DMS153 (cell line): ENCODE measurements at regions not wholly inside any gene's neighbourhood (a gene's known extent, or its start where the extent isn't known, plus 50 kb on each side); places are given as distances from the start of the nearest gene placed in this dataset.
"Not testable (repeated sequence)": the region's sequence is repeated elsewhere in the genome, so short reads cannot be mapped to it uniquely, and the experiment has no call there.

Source experiments
- DNase-seq: peaks from one replicate; lab custom pipeline; 2025; lab: John Stamatoyannopoulos, UW

DNA sequence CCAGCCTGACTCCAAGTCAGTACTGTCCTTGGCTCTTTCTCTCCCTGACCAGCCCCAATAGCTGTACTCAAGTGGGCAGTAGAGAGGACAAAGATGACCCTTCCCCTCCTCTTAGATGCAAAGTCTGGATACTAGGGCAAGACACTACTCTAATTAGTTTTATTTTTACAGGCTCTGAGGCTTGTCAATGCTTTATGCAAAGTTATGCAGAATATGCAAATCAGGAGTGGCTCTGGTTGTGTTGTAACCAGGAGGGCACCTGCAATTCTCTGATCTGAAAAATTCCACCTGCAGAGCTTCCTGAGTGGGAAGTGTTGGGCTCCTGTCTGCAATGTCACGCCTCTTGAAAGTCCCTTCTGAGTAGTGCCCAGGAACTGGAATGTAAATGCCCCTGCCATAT is 201.5 kb downstream of the RGS3 start:
- no peak for DNase-seq

DNA sequence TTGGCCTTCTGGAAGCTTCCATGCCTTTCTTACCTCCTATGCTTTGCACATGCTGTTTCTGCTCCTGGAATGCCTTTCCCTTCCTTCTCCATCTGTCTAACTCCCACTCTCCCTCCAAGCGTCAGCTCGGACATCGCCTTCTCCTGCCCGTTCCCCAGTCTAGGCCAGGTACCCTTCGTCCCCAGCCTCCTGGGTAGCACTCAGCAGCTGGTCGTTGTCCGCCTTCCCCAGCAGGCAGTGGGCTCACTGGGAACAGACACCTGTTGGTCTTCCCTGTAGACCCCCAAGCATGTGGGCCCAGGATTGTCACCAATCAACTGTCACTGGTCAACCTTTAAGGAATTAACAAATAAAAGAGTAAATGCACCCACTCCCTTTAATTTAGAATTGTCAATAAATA is 202.2 kb downstream of the RGS3 start:
- DNase-seq, result no peak

DNA sequence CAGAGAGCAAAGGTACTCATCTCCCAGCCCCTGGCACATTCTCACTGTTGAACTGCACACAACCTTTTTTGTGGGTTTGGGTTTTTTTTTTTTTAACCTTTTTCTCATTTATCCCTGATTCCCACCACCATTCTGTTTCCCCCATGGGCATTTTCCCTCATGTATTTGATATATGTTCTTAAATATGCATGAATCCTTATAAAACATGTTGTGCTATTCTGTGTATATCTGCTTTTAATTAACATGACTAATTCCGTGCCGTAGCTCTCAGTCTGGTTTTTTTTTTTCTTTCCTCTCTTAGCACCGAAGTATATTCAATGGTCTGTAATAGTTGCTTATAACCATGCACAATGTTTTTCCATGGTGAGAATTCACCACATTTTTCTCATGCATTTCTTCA is 204.5 kb downstream of the RGS3 start:
- DNase-seq, result no peak

DNA sequence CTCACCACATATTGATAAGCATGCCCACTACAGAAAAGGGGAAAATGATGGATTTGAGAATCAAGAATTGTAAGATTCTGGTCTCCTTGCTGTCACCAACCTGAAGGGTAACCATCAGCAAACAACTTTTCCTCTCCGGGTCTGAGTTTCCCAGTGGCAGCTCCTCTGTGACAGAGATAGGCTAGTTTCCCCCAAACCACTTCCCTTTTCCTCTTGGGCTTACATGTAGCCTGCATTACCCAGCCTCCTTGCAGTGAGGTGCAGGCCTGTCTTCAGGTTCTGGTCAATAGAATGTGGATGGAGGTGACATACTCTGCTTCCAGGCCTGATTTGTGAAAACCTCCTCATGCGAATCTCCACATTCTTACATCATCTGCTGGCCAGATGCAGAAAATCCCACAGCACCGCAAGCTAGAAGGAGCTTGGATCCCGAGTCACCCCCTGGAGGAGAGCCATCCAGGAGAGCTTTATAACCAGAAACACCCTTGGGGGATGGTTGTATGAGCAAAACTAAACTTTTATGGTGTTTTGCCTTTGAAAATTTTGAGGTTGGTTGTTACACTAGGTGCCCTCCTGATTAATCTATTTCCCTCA is 206.1 kb downstream of the RGS3 start:
- no peak for DNase-seq

DNA sequence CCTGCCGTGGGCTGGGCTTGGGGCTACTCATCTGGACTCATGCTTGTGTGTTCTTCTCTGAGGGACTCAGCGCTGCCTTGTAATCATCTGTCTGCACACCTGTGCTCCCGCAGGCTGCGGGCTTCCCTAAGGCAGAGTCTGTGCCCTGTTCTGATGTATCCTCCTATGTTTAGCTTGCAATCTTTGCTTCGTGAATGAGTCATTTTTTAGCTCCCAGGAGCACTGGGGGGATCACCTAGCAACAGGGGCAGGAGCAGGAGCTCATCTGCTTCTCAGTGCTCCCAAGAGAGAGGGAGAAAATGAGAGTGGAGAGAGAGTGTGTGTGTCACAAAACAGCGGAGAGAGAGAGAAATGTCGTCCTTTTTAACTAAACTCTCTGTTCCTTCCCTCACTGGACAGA is 202.4 kb upstream of the ZNF618 start:
- DNase-seq, result no peak

DNA sequence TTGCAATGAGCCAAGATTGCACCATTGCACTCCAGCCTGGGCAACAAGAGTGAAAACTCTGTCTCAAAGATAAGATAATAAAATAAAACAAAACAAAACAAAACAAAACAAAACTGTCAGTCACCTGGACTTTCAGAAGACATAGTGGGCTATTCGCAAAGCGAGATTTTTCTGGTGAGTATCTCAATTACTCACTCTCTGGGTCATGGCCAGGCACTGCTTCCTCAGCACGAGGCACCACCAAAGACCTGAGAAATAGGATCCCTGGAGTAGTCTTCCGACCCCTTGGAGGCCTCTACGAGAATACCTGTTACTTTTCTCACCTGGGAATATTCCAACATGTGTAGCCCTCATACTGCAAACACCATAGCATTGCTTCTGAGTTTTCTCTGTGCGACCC is 201.7 kb upstream of the ZNF618 start:
- no peak for DNase-seq

DNA sequence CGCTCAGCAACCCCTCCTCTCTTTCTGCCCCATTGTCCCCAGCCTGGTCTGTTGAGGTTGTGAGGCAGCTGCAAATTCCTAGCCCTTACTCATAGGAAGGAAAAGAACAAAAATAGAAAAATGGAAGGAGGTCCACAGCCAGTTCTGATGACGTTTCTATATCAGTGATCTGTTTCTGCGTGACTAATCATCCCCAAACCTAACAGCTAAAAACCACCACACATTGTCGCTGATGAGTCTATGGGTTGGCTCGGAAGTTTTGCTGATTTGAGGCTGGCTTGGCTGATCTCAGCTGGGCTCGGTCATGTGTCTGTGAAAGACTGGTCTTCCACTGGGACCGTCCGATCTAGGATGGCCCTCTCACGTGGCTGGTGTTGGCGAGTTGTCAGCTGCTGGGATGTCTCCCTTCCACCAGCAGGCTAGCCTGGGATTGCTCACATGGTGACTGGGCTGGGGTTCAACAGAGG is 200.6 kb upstream of the ZNF618 start:
- no peak for DNase-seq

DNA sequence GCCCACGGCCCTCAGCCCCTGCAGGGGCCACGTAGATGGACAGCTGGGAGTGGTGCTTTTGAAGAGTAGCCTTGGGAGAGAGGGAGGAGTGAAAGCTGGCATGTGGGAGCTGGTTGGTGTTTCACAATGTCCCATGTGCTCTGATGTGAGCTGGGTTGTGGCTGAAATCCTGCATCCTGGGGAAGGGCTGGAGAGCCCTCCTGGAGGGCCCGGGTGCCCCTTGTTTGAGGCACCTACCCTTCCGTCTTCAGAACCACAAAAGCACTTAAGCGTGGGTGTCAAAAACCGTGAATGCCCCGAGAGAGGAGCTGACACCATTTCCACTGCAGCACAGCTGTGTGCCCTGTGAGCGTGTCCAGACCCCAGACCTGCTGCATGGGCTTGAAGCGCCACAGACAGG is 199.1 kb upstream of the ZNF618 start:
- no peak for DNase-seq

DNA sequence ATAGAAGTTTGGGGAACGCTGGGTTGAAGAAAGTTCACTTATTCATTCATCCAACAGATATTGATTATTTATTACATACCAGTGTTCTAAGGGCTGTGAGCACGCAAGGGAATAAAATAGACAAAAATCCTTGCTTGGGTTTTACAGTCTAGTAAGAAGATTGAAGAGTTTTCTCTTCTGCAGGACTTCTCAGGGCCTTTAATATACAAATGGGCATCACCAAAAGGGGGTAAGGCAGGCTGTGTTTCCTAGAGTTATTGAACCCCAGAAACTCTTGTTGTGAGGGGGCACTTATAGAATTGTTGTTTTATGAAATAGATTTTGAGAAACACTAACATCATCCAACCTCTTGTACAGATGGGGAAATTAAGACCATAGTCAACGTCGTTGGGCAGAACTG is 198.5 kb upstream of the ZNF618 start:
- no peak for DNase-seq

DNA sequence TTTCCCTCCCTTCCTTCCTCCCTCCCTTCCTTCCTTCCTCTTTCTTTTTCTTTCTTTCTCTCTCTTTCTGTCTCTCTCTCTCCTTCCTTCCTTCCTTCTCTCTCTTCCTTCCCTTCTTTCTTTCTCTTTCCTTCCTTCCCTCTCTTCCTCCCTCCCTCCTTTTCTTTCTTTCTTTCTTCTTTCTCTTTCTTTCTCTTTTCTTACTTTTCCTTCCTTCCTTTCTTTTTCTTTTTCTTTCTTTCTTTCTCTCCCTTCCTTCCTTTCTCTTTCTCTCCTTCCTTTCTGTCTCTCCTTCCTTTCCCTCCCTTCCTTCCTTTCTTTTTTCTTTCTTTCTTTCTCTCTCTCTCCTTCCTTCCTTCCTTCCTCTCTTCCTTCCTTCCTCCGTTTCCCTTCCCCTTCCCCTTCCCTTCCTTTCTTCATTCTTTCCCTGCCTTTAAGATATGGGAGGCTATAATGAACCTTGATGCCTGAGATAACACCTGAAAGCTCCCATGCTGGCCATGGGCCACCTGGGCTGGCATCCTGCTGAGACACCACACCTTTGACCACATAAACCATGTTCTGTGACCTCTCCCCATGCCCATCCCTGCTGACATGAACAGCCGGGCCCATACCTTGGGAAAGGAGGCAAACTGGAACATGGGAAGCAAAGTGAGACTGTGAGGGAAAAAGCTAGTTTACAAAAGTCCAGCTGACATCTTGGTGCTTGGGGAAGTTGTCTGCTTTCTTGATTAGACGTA is 197.8 kb upstream of the ZNF618 start:
- DNase-seq, result no peak

DNA sequence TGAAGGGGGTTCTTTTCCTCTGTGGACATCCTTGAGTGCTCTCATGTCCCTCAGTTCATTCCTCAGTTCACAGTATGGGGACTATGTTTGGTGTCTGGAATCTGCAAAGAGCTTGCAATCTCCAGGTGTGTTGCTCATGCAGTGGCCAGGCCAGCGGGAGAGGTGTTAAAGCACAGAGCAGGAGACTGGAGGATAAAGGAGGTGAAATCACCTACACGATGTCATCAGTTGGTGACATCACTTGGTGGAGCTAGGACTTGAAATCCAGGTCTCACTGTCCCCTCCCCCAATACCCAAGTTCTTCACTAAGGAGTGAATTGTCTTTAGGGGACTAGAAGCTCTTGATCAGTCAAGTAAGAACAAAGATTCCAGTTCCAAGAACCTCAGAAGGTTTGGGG is 197.3 kb upstream of the ZNF618 start:
- no peak for DNase-seq

DNA sequence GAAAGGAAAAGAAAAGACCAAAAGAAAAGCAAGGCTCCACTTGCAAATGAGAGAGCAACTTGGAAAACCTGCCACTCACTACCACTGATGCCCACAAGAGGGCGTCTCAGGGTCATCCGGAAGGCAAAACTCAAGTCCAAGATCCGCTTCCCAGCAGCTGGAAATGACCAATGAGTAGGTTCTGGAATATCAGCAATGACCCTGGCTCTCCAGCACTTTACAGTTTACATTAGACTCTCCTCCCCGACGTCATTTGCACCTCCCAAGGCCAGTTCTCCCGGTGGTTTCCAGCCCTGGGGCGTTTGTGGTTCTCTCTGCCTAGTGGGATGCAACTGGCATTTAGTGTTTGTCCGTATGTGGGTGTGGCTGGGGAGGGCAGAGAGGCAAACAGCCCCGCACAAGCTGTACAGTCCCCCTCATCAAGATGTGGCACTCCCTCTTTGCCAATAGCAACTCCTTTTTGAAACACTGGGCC is 193.8 kb upstream of the ZNF618 start:
- DNase-seq, result no peak

DNA sequence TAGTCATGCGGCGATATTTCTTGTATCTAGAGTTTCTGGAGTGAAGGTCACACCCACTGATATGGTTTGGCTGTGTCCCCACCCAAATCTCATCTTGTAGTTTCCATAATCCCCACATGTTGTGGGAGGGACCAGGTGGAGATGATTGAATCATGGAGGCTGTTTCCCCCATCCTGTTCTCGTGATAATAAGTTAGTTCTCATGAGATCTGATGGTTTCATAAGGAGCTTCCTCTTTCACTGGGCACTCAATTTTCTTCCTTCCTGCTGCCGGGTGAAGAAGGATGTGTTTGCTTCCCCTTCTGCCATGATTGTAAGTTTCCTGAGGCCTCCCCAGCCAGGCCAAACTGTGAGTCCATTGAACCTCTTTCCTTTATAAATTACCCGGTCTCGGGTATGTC is 190.5 kb upstream of the ZNF618 start:
- DNase-seq, result not testable (repeated sequence)

DNA sequence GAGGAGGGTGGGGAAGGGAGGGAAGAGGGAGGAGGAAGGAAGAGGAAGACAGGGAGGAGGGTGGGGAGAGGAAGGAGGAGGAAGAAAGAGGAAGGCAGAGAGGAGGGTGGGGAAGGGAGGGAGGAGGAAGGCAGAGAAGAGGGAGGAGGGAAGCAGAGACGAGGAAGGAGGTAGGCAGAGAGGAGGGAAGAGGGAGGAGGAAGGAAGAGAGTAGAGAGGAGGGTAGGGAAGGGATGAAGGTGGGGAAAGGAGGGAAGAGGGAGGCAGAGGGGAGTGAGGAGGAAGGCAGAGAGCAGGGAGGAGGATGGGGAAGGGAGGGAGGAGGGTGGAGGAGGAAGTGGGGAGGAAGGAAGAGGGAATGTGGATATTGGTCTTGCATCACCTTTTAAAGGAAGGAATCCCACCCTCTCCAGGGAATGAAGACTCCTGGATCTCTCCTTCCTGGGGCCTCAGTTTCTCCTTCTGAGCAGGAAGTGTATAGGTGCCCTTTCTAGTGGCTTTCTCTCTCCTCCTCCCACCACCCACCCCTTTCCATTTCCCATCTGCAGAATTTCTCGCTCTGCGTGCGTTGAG is 188.9 kb upstream of the ZNF618 start:
- no peak for DNase-seq

DNA sequence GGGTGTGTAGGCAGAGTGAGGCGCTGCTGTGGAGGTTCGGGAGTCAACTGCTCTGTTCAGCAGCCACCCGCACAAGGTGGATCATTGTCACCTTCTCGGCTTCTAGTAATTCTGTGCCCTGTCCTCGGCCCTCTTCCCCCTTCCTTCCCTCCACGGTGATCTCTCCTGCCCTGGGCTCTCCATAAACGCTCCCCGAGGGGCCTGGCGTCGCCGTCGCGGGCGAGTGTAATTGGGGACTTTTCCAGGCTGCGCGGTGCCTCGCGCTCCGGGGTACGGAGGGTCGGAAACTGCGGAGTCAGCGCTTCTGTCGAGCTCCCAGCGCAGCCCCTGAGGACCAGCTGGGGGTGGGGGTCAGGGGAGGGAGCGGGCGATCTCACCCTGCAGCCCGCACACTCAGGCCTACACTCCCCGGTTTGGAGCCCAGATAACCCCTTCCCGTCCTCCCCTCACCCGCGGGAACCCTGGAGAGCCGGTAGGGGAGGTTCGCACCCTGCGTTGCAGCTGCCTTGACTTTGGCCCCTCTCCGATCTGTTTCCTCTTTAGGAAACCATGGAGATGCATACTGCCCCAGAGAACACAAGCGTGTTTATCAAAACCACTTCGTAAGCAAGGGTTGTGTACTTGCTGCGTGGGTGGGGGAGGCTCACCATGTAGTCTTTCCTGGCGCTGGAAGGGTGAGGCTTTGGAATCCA is 188.3 kb upstream of the ZNF618 start:
- no peak for DNase-seq

DNA sequence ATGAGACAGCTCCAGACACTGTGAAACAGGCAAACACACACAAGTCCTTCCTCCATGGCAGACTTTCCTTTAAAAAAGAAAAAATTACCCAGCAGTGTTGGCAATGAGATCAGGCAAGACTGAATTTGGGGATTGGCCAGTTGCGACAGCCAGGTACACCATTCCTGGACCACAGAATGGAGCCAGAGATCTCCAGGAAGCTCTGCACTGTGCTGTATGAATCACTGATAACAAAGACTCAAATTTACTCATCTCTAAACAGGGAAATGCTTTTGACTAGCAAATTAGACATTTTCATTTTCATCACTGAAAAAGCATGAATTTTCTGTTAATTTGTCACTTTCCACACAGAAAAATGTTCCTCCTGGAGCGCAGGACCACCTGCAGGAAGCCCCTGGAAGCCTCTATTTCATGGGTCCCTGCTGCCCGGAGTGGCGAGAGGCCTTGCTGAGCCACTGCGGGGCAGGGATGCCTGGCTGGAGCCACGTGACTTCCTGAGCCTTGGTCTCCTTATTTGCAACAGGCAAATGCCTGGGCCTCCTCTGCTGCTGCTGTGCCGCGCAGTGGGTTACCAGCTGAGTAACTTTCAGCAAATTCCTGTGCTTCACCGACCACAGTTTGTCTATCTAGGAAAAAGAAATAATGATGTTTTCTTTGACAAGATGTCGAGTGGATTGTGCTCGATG is 185.9 kb upstream of the ZNF618 start:
- DNase-seq, result no peak

DNA sequence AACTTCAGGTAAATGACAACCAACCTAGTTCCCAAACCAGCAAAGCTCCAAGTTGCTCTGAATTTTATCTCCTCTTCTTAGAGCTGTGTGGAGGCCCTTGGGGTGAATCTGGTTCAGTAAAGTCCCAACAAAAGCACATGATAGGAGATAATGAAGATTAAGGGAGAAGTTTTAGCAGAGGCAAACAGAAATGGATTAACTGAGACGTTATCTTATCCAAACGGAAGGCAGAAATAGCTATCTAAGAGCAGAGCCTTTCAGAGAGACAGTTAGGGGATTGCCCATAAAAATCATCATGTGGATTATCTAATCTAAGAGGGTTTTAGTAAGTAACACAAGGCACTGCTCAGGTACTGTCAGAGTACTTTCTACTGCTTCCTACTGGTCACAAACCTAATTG is 183.9 kb upstream of the ZNF618 start:
- no peak for DNase-seq

DNA sequence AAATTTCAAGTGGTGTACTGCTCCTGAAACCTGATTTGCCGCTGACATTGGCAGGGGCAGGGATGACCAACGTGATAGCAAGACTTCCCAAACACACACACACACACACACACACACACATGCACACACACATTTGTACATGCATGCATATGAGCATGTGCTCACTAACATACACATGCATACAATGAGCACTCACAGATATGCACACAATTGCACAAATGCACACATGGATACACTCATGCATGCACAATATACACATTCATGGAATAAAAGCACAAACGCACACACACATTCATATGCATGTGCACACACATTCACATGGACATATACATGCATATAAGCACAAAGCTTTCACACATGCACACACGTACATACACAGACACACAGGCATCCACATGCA is 181.2 kb upstream of the ZNF618 start:
- DNase-seq, result no peak

DNA sequence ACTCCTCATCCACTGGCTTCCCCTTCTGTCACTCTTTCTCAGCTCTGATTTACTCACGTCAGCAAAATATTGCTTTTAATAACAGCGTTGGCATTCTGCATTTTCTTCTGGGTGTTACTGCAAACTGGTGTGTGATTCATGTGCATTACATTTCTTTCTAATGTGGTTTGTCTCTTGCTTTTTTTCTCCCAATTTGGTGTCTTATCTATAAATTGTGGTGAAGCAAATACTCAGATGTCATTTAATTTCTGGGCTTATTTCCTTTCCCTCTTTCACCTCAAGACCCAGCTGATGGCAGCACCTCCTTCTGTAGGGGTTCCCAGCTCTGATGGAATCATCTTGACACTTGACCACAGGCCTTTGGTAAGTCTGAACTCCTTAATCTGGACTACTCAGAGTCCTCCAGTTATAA is 180.7 kb upstream of the ZNF618 start:
- DNase-seq, result no peak

DNA sequence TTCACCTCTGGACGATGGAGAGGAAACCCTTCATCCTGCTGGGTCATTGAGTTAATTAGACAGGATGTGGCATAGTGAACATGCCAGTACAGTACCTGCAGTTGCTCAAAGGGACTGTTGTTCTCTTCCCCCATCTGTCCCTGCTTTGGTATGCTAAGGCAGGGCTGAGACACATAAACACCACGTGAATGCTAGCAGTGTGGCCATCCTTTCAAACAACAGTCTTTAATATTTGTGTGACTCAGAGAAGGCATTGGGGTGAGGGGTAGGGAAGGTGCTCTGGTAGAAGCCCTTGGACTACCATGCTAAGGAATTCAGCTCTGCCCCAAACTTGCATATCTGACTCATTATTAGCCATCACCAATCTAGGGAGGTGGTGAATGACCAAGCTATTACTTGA is 180.2 kb upstream of the ZNF618 start:
- no peak for DNase-seq

DNA sequence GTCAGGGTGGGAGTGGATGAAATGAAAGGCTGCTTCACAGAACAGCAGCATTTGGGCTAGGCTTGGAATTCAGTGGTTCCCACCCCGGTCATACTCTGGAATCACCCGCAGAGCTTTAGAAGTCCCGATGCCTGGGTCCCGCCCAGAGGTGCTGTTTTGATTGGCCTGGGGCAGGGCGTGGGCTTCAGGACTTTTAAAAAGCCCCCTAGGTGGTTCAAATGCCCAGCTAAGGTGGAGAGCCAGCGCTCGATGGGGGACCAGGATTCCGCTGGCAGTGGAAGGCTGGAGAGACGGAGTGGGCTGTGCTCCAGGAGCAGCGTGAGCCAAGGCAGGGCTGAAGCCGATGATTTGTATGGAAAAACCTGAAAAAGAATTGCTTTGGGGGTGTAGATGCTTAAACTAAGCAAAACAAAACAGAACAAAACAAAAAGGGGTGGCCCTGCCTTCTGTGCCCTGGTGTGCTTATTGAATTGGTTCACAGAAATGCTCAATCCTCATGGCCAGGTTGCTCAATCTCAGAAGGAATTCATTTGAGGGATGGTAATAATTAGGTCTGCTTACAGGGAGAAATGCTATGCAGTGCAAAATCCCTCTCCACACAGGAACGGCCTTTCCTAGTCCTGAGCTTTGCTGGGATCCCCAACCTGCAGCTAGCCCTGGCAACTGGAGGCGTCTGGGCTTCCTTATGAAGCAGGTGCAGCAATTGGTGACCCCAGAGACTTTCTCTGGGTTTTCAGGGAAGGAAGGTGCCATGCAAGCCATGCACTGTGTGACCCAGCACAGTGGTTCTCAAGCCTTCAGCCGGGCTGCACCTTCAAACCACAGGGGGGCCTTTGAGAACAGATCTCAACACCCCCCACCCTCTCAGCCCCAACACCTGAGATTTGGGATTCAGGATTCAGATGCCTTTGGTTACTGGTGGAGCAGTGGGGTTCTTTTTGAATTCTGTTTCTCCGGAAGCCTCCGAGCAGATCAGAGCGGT is 174.0 kb upstream of the ZNF618 start:
- DNase-seq, result no peak
